Dendritic cell treated with granulocyte-macrophage colony-stimulating factor and Interleukin-4, amounts not matched to agents 40 ng/mL and 50 ng/mL, for 4 days (primary cell): ENCODE measurements at regions not wholly inside any gene's neighbourhood (a gene's known extent, or its start where the extent isn't known, plus 50 kb on each side); places are given as distances from the start of the nearest gene placed in this dataset.

Source experiments
- H3K27ac Mint-ChIP-seq: one replicate; pipeline ENCODE4 v1.8.0; 2022; ENCODE audit warnings: mild to moderate bottlenecking, mixed read lengths
- H3K27me3 Mint-ChIP-seq: one replicate; pipeline ENCODE4 v1.8.0; 2022; ENCODE audit warnings: mild to moderate bottlenecking, mixed read lengths
- H3K36me3 Mint-ChIP-seq: one replicate; pipeline ENCODE4 v1.8.0; 2022; ENCODE audit warnings: low read depth, mixed read lengths
- H3K4me1 Mint-ChIP-seq: one replicate; pipeline ENCODE4 v1.8.0; 2022; ENCODE audit warnings: low read depth, mixed read lengths
- H3K4me3 Mint-ChIP-seq: one replicate; pipeline ENCODE4 v1.8.0; 2022; ENCODE audit warnings: mild to moderate bottlenecking, moderate library complexity, mixed read lengths
- H3K9me3 Mint-ChIP-seq: one replicate; pipeline ENCODE4 v1.8.0; 2022; ENCODE audit warnings: mixed read lengths
- intact Hi-C: fragments of 100-400 bp; cut with micrococcal nuclease; formaldehyde crosslinking; loops from one replicate; pipeline ENCODE4 v1.15.0; 2022

GRCh38 chr12:130008241-130008640, 104.4 kb upstream of the TMEM132D start:
- H3K27me3 Mint-ChIP-seq: no peaks in the 10 kb centered on the region
- no peak overlapping the region for H3K27ac Mint-ChIP-seq
- no peaks in the 10 kb centered on the region for H3K36me3 Mint-ChIP-seq
- no peak overlapping the region for H3K4me3 Mint-ChIP-seq
- intact Hi-C loops: no loop called here
- no peaks in the 10 kb centered on the region for H3K4me1 Mint-ChIP-seq
- no peaks in the 10 kb centered on the region for H3K9me3 Mint-ChIP-seq

GRCh38 chr12:130009961-130010360, 106.1 kb upstream of the TMEM132D start:
- Mint-ChIP-seq H3K4me3 (no peak overlapping the region), H3K36me3 (no peaks in the 10 kb centered on the region), H3K27ac (no peak overlapping the region), H3K27me3 (peaks cover 2% of the 10 kb centered on the region), H3K4me1 (no peaks in the 10 kb centered on the region), H3K9me3 (no peaks in the 10 kb centered on the region)
- intact Hi-C loops: loop anchor here (5.0 kb wide), 1 partner anchor 1753 kb away; no protein-coding TSS in a partner anchor

- no peaks in the 10 kb centered on the region for H3K36me3 Mint-ChIP-seq
- intact Hi-C loops: loop anchor here (5.0 kb wide), 1 partner anchor 1754 kb away; no protein-coding TSS in a partner anchor
- no peak overlapping the region for H3K27ac Mint-ChIP-seq
- H3K27me3 Mint-ChIP-seq: peaks cover 2% of the 10 kb centered on the region
- no peak overlapping the region for H3K4me3 Mint-ChIP-seq
- no peaks in the 10 kb centered on the region for H3K4me1 Mint-ChIP-seq
- H3K9me3 Mint-ChIP-seq: no peaks in the 10 kb centered on the region
Observed at GRCh38 chr12:130011611-130012385, 108.0 kb upstream of the TMEM132D start.

- no peaks in the 10 kb centered on the region for H3K4me1 Mint-ChIP-seq
- H3K9me3 Mint-ChIP-seq: no peaks in the 10 kb centered on the region
- no peaks in the 10 kb centered on the region for H3K36me3 Mint-ChIP-seq
- H3K4me3 Mint-ChIP-seq: no peak overlapping the region
- intact Hi-C loops: loop anchor here (5.0 kb wide), 1 partner anchor 1757 kb away; no protein-coding TSS in a partner anchor
- no peak overlapping the region for H3K27ac Mint-ChIP-seq
- peaks cover 2% of the 10 kb centered on the region for H3K27me3 Mint-ChIP-seq
Observed at GRCh38 chr12:130013771-130014484, 110.1 kb upstream of the TMEM132D start.

DNA sequence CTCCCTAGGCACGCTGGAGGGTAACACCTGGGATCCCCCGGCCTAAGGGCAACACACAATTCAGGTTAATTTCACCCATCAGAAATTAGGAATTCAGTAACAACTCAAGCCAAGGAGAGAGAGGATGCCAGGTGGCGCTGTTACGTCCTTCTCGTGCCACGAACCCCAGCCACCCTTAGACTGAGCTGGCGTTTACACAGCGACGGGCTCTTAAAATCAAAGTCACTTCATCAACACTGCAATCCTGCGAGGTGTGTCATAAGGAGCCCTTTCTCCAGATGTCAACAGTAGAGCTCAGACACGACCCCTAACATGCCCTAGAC, 110.6 kb upstream of the TMEM132D start:
- Mint-ChIP-seq H3K27me3 (peaks cover 2% of the 10 kb centered on the region), H3K36me3 (no peaks in the 10 kb centered on the region), H3K4me1 (no peaks in the 10 kb centered on the region), H3K9me3 (no peaks in the 10 kb centered on the region), H3K4me3 (no peak overlapping the region), H3K27ac (no peak overlapping the region)
- intact Hi-C loops: loop anchor here (5.0 kb wide), 1 partner anchor 1757 kb away; no protein-coding TSS in a partner anchor

- H3K36me3 Mint-ChIP-seq: no peaks in the 10 kb centered on the region
- intact Hi-C loops: no loop called here
Observed at GRCh38 chr12:130016194-130016593, 112.4 kb upstream of the TMEM132D start.

DNA sequence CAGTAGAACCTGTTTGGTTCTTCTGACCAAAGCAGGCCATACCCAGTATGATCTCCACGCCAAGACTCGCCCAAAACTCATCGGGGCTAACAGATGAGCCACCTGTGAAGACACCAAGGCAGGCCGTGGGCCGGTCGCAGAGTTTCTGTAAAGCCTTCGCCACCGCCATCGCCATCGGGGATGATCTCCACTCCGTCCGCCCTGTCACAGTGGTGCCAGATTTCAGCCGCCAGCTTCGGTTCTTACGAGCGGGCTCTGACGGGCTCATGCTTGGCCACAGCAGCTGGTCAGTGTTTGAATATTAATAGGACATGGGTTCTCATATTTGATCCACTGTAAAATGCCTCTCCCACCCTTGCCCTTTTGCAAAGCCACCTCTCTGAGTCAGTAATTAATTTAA, 113.2 kb upstream of the TMEM132D start:
- no peaks in the 10 kb centered on the region for H3K36me3 Mint-ChIP-seq
- intact Hi-C loops: no loop called here
- H3K27me3 Mint-ChIP-seq: peaks cover 2% of the 10 kb centered on the region
- H3K9me3 Mint-ChIP-seq: no peaks in the 10 kb centered on the region
- no peak overlapping the region for H3K4me3 Mint-ChIP-seq
- H3K4me1 Mint-ChIP-seq: no peaks in the 10 kb centered on the region
- H3K27ac Mint-ChIP-seq: no peak overlapping the region

More at GRCh38 chr12:130016194-130016593, 112.4 kb upstream of the TMEM132D start:
- Mint-ChIP-seq H3K4me1 (no peaks in the 10 kb centered on the region), H3K9me3 (no peaks in the 10 kb centered on the region), H3K27ac (no peak overlapping the region), H3K27me3 (peaks cover 2% of the 10 kb centered on the region), H3K4me3 (no peak overlapping the region)

- no peaks in the 10 kb centered on the region for H3K4me1 Mint-ChIP-seq
- no peaks in the 10 kb centered on the region for H3K9me3 Mint-ChIP-seq
- no peak overlapping the region for H3K4me3 Mint-ChIP-seq
- H3K27me3 Mint-ChIP-seq: peaks cover 2% of the 10 kb centered on the region
- intact Hi-C loops: no loop called here
- no peak overlapping the region for H3K27ac Mint-ChIP-seq
- no peaks in the 10 kb centered on the region for H3K36me3 Mint-ChIP-seq
Observed at GRCh38 chr12:130017591-130018449, 114.0 kb upstream of the TMEM132D start.

DNA sequence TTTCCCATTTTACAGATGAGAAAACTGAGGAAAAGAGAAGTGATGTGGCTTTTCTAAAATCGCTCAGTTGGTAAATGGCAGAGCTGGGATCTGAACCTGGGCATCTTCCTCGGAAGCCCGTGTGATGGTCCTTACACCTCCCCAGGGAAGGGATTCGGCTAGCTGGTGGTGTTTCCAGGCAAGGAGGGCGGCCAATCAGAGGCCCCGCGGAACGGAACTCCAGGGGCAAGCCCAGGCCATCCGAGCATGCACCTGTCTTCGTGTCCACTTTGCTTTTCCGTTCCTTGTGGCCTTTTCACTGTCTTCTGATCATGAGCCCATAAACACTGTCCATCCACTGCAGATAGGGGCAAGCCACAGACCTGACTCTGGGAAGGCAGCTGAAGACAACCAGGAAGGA, 114.8 kb upstream of the TMEM132D start:
- Mint-ChIP-seq H3K4me3 (no peak overlapping the region), H3K36me3 (no peaks in the 10 kb centered on the region), H3K4me1 (no peaks in the 10 kb centered on the region), H3K9me3 (no peaks in the 10 kb centered on the region), H3K27ac (no peak overlapping the region), H3K27me3 (peaks cover 2% of the 10 kb centered on the region)
- intact Hi-C loops: no loop called here

- Mint-ChIP-seq H3K9me3 (no peaks in the 10 kb centered on the region), H3K27ac (no peak overlapping the region), H3K27me3 (no peaks in the 10 kb centered on the region), H3K36me3 (no peaks in the 10 kb centered on the region), H3K4me1 (no peaks in the 10 kb centered on the region), H3K4me3 (no peak overlapping the region)
- intact Hi-C loops: no loop called here
Observed at GRCh38 chr12:130026608-130027176, 122.9 kb upstream of the TMEM132D start.

GRCh38 chr12:130027798-130028197, 124.0 kb upstream of the TMEM132D start:
- Mint-ChIP-seq H3K36me3 (no peaks in the 10 kb centered on the region), H3K9me3 (no peaks in the 10 kb centered on the region), H3K27me3 (no peaks in the 10 kb centered on the region), H3K27ac (no peak overlapping the region), H3K4me1 (no peaks in the 10 kb centered on the region), H3K4me3 (no peak overlapping the region)
- intact Hi-C loops: no loop called here

DNA sequence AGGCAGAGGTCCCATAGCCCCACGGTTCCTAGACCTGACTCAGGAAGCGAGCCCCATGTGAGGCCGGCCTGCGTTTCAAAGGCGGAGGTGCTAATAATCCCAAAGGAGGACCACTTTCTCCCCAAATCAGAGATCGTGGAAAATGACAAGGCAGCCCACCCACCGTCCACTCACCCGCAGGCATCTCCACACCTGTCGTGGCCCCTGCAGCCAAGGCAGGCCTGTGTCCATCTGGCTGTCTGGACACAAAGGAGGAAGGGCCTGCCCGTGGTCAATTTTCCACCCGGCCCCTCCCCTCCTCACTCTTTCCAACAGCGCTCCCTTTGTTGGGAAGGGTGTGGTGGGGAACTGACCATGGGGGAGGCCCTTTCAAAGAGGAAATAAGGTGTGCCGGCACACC, 125.3 kb upstream of the TMEM132D start:
- Mint-ChIP-seq H3K27me3 (no peaks in the 10 kb centered on the region), H3K9me3 (no peaks in the 10 kb centered on the region), H3K4me1 (no peaks in the 10 kb centered on the region), H3K4me3 (no peak overlapping the region), H3K36me3 (no peaks in the 10 kb centered on the region), H3K27ac (no peak overlapping the region)
- intact Hi-C loops: no loop called here

DNA sequence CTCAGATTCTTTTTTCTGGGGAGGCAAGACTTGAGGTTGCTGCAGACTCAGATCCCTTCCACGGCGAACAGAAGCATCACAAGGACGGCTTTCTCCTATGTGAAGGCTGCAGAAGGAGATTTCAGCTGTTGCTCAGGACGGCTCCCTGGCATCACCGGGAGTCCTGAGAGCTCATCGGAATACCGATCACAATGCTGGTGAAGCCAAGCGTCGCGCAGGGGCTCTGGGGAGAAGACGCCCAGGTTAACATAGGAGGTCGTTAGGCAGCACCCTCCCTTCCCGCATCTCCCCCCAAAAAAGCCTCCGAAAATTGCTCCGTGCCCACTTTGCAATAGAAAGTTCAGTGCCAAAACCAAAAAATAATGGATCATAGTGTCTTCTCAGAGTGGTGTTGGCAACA, 127.2 kb upstream of the TMEM132D start:
- no peaks in the 10 kb centered on the region for H3K27me3 Mint-ChIP-seq
- no peak overlapping the region for H3K27ac Mint-ChIP-seq
- no peaks in the 10 kb centered on the region for H3K9me3 Mint-ChIP-seq
- H3K36me3 Mint-ChIP-seq: no peaks in the 10 kb centered on the region
- intact Hi-C loops: loop anchor here (5.0 kb wide), 2 partner anchors 296 to 1389 kb away; no protein-coding TSS in a partner anchor
- H3K4me3 Mint-ChIP-seq: no peak overlapping the region
- no peaks in the 10 kb centered on the region for H3K4me1 Mint-ChIP-seq
